Trophoblast cell (in vitro differentiated cells and primary cell): ENCODE measurements at regions not wholly inside any gene's neighbourhood (a gene's known extent, or its start where the extent isn't known, plus 50 kb on each side); places are given as distances from the start of the nearest gene placed in this dataset.

ENCODE experiments used
- DNase-seq, 2 donors: peaks; one replicate each; pipeline ENCODE4 v3.0.0-alpha.2; 2016
- H2AFZ ChIP-seq: 2 replicates; pipeline ENCODE4 v1.6.1; 2013; ENCODE audit warnings: low read length, moderate library complexity, mild to moderate bottlenecking; ENCODE audit not compliant: insufficient read depth, poor library complexity
- H2AK5ac ChIP-seq: 2 replicates; pipeline ENCODE4 v1.6.1; 2013; ENCODE audit warnings: mild to moderate bottlenecking, low read length
- H2BK120ac ChIP-seq: 2 replicates; pipeline ENCODE4 v1.6.1; 2013; ENCODE audit warnings: low read length, mild to moderate bottlenecking, moderate library complexity; ENCODE audit not compliant: insufficient read depth, poor library complexity
- H2BK12ac ChIP-seq: 2 replicates; pipeline ENCODE4 v1.6.1; 2013; ENCODE audit warnings: mild to moderate bottlenecking, low read length, moderate library complexity
- H2BK5ac ChIP-seq: 2 replicates; pipeline ENCODE4 v1.6.1; 2013; ENCODE audit warnings: low read length, low read depth, moderate library complexity, mild to moderate bottlenecking; ENCODE audit not compliant: poor library complexity
- H3K14ac ChIP-seq: 2 replicates; pipeline ENCODE4 v1.6.1; 2013; ENCODE audit warnings: mild to moderate bottlenecking, low read length
- H3K18ac ChIP-seq: 2 replicates; pipeline ENCODE4 v1.6.1; 2013; ENCODE audit warnings: mild to moderate bottlenecking, low read length
- H3K23ac ChIP-seq: 2 replicates; pipeline ENCODE4 v1.6.1; 2013; ENCODE audit warnings: low read length
- H3K27ac ChIP-seq: 2 replicates; pipeline ENCODE4 v1.5.1; 2013; ENCODE audit warnings: low read depth, mild to moderate bottlenecking, inconsistent platforms, low read length, moderate library complexity
- H3K27me3 ChIP-seq: 2 replicates; pipeline ENCODE4 v1.6.1; 2013; ENCODE audit warnings: inconsistent platforms, mild to moderate bottlenecking, low read length, moderate library complexity; ENCODE audit not compliant: insufficient read depth
- H3K36me3 ChIP-seq, 2 experiments: 1 replicate in 1 of 2; 2 replicates in 1 of 2; pipeline ENCODE4 v1.6.1; 2013; ENCODE audit warnings: low read length in 2 of 2, mild to moderate bottlenecking in 2 of 2, moderate library complexity in 1 of 2; ENCODE audit not compliant: insufficient read depth in 2 of 2, control insufficient read depth in 1 of 2
- H3K4ac ChIP-seq: 2 replicates; pipeline ENCODE4 v1.6.1; 2013; ENCODE audit warnings: low read depth, mild to moderate bottlenecking, low read length, moderate library complexity
- H3K4me1 ChIP-seq, 2 experiments: 1 replicate in 1 of 2; 2 replicates in 1 of 2; pipeline ENCODE4 v1.6.1; 2013; ENCODE audit warnings: low read length in 2 of 2, mild to moderate bottlenecking in 2 of 2, moderate library complexity in 1 of 2; ENCODE audit not compliant: insufficient read depth in 2 of 2, control insufficient read depth in 1 of 2
- H3K4me2 ChIP-seq: 2 replicates; pipeline ENCODE4 v1.6.1; 2013; ENCODE audit warnings: inconsistent platforms, mild to moderate bottlenecking, low read length, moderate library complexity
- H3K4me3 ChIP-seq: 2 replicates; pipeline ENCODE4 v1.5.1; 2013; ENCODE audit warnings: mild to moderate bottlenecking, low read depth, low read length, inconsistent platforms
- H3K79me1 ChIP-seq: one replicate; pipeline ENCODE4 v1.6.1; 2013; ENCODE audit warnings: low read length
- H3K79me2 ChIP-seq: 2 replicates; pipeline ENCODE4 v1.6.1; 2013; ENCODE audit warnings: low read length, mild to moderate bottlenecking; ENCODE audit not compliant: control insufficient read depth, insufficient read depth, poor library complexity
- H3K9ac ChIP-seq: 2 replicates; pipeline ENCODE4 v1.6.1; 2013; ENCODE audit warnings: mild to moderate bottlenecking, low read length
- H3K9me3 ChIP-seq: 2 replicates; pipeline ENCODE4 v1.6.1; 2013; ENCODE audit warnings: low read depth, mild to moderate bottlenecking, control low read depth, inconsistent platforms, low read length; ENCODE audit not compliant: insufficient read depth
- H4K12ac ChIP-seq: 2 replicates; pipeline ENCODE4 v1.6.1; 2013; ENCODE audit warnings: low read depth, mild to moderate bottlenecking, low read length, moderate library complexity
- H4K8ac ChIP-seq: 2 replicates; pipeline ENCODE4 v1.6.1; 2013; ENCODE audit warnings: low read depth, mild to moderate bottlenecking, low read length, moderate library complexity
- H4K91ac ChIP-seq: one replicate; pipeline ENCODE4 v1.6.1; 2013; ENCODE audit warnings: low read depth, mild to moderate bottlenecking, low read length, moderate library complexity
- WGBS: extraction: QIAGEN DNeasy Blood & Tissue Kit; methylation state at CpG from one replicate; pipeline ENCODE4 v1.1.7; 2013; ENCODE audit warnings: missing lambda C conversion rate; ENCODE audit not compliant: insufficient read length, insufficient coverage; ENCODE audit errors: extremely low coverage; 5-methylcytosine and 5-hydroxymethylcytosine counted together

DNA sequence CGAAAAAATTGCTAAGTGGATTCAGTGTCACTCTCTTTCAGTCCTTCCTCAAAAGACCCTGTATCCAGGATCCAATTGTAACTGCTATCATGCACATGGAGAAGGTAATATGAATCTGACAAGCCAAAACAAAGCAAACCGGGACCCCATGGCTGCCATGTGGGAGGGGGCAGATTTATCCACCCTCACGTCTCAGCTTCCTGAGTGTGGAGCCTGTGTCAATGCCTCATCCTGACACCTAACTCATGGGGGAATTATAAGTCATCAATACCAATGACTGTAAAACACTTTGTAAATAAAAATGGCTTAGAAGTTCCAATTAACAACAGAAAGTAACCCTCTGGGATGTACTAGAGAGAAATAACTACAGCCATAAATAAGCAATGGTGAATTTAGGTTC, 174.1 kb upstream of the MCHR2 start:
- no peaks in the 10 kb centered on the region for H3K79me2 ChIP-seq
- no peak overlapping the region for H2AK5ac ChIP-seq
- H2BK120ac ChIP-seq: no peak overlapping the region
- H2AFZ ChIP-seq: no peak overlapping the region
- H4K12ac ChIP-seq: no peak overlapping the region
- H2BK12ac ChIP-seq: no peak overlapping the region
- H3K14ac ChIP-seq: no peak overlapping the region
- H3K36me3 ChIP-seq: no peaks in the 10 kb centered on the region
- no CpG with 5 or more reads among the region's 3 CpGs for WGBS
- no peaks in the 10 kb centered on the region for H3K27me3 ChIP-seq
- no peak overlapping the region for H3K27ac ChIP-seq
- H3K4me2 ChIP-seq: no peak overlapping the region
- H3K4me3 ChIP-seq: no peak overlapping the region
- H2BK5ac ChIP-seq: no peak overlapping the region
- H4K91ac ChIP-seq: no peak overlapping the region
- H3K4ac ChIP-seq: no peak overlapping the region
- no peaks in the 10 kb centered on the region for H3K79me1 ChIP-seq
- H3K9me3 ChIP-seq: no peaks in the 10 kb centered on the region
- H3K9ac ChIP-seq: no peak overlapping the region
- H3K4me1 ChIP-seq: no peaks in the 10 kb centered on the region
- H3K23ac ChIP-seq: no peak overlapping the region
- no peak overlapping the region for H4K8ac ChIP-seq
- DNase-seq: no peak
- no peak overlapping the region for H3K18ac ChIP-seq

- H3K4me2 ChIP-seq: no peak overlapping the region
- H3K9me3 ChIP-seq: no peaks in the 10 kb centered on the region
- no peak overlapping the region for H2BK12ac ChIP-seq
- no CpG with 5 or more reads among the region's 4 CpGs for WGBS
- H4K12ac ChIP-seq: no peak overlapping the region
- H4K8ac ChIP-seq: no peak overlapping the region
- no peaks in the 10 kb centered on the region for H3K4me1 ChIP-seq
- H3K36me3 ChIP-seq: no peaks in the 10 kb centered on the region
- no peak overlapping the region for H2AK5ac ChIP-seq
- no peak overlapping the region for H4K91ac ChIP-seq
- H3K23ac ChIP-seq: no peak overlapping the region
- H3K4ac ChIP-seq: no peak overlapping the region
- H2AFZ ChIP-seq: no peak overlapping the region
- H3K18ac ChIP-seq: no peak overlapping the region
- H3K27ac ChIP-seq: no peak overlapping the region
- H3K4me3 ChIP-seq: no peak overlapping the region
- H3K14ac ChIP-seq: no peak overlapping the region
- H2BK120ac ChIP-seq: no peak overlapping the region
- DNase-seq: no peak
- no peak overlapping the region for H2BK5ac ChIP-seq
- H3K79me2 ChIP-seq: no peaks in the 10 kb centered on the region
- no peaks in the 10 kb centered on the region for H3K79me1 ChIP-seq
- H3K9ac ChIP-seq: no peak overlapping the region
- no peaks in the 10 kb centered on the region for H3K27me3 ChIP-seq
These were observed 173.6 kb upstream of the MCHR2 start for GRCh38 chr6:100167585-100167984.

DNA sequence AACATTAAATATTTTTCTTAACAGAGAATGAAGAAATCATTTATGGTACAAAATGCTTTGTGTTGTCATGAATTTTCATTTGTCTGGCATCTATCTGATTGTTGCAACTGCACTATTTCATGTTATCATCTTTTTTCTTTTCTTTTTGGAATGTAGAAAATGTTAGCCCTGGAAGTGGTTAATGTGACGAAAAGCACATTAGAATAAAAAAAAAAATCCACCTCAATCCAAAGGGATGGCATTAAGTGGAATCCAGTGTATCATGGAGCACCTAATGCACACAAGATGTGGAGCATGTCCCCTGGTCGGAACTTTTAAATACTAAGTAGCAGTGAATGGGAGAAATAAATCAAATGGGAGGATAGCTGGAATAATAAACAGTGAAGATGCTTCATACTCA, 172.9 kb upstream of the MCHR2 start:
- Histone ChIP-seq H3K4me2 (no peak overlapping the region), H2BK5ac (no peak overlapping the region), H2BK12ac (no peak overlapping the region), H3K27me3 (no peaks in the 10 kb centered on the region), H2AFZ (no peak overlapping the region), H3K79me1 (no peaks in the 10 kb centered on the region), H3K9ac (no peak overlapping the region), H4K8ac (no peak overlapping the region), H4K91ac (no peak overlapping the region), H3K18ac (no peak overlapping the region), H3K14ac (no peak overlapping the region), H4K12ac (no peak overlapping the region), H3K79me2 (no peaks in the 10 kb centered on the region), H3K4me1 (no peaks in the 10 kb centered on the region), H3K4me3 (no peak overlapping the region), H3K23ac (no peak overlapping the region), H2BK120ac (no peak overlapping the region), H3K4ac (no peak overlapping the region), H3K36me3 (no peaks in the 10 kb centered on the region), H2AK5ac (no peak overlapping the region), H3K27ac (no peak overlapping the region), H3K9me3 (no peaks in the 10 kb centered on the region)
- WGBS: no CpG with 5 or more reads among the region's 2 CpGs
- DNase-seq: no peak

DNA sequence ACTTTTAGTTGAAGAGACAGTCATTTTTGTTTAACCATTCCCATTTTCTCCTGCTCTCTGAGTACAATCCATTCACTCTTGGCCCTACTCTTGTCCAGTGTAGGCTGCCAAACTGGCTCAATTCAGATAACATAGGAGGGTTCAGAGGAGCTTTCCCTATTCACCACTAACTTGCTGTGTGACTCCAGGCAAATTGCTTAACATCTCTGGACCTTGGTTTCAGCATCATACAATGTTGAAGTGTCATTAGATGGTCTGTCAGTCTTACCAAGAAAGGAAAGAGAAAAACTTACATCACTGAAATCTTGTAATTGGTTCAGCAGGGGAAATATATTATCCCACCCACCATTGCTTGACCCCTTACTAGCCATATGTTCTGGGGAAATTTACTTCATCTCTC, 171.4 kb upstream of the MCHR2 start:
- H2BK5ac ChIP-seq: no peak overlapping the region
- no peaks in the 10 kb centered on the region for H3K79me1 ChIP-seq
- H3K36me3 ChIP-seq: no peaks in the 10 kb centered on the region
- H3K4me3 ChIP-seq: no peak overlapping the region
- H3K4ac ChIP-seq: no peak overlapping the region
- no peaks in the 10 kb centered on the region for H3K27me3 ChIP-seq
- no peaks in the 10 kb centered on the region for H3K9me3 ChIP-seq
- H3K23ac ChIP-seq: no peak overlapping the region
- H3K27ac ChIP-seq: no peak overlapping the region
- no peak overlapping the region for H3K9ac ChIP-seq
- no peak overlapping the region for H4K12ac ChIP-seq
- no peak overlapping the region for H2BK12ac ChIP-seq
- H3K4me1 ChIP-seq: no peaks in the 10 kb centered on the region
- no peak for DNase-seq
- H3K4me2 ChIP-seq: no peak overlapping the region
- H4K8ac ChIP-seq: no peak overlapping the region
- H4K91ac ChIP-seq: no peak overlapping the region
- no peak overlapping the region for H2AK5ac ChIP-seq
- H2BK120ac ChIP-seq: no peak overlapping the region
- no peak overlapping the region for H3K18ac ChIP-seq
- H2AFZ ChIP-seq: no peak overlapping the region
- H3K14ac ChIP-seq: no peak overlapping the region
- no peaks in the 10 kb centered on the region for H3K79me2 ChIP-seq

DNA sequence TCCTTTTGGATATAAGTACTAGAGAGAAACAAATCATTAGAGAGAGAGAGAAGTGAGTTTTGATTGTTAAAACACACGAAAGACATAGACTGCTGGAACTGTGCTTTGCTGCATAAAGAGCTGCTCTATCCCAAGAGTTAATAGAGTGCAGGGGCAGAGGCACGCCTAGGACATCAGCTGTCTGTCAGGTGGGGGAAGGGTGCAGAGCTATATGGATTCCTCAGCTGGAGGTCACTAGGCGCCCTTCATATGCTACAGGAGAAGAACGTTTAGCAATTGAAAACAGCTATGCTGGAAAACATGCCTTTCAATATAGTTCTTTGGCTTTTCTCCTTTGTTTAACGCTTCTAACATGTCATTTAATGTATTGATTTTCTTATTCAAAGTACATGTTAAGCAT, 169.0 kb upstream of the MCHR2 start:
- no CpG with 5 or more reads among the region's 5 CpGs for WGBS
- Histone ChIP-seq H3K4ac (no peak overlapping the region), H4K8ac (no peak overlapping the region), H4K12ac (no peak overlapping the region), H2BK12ac (no peak overlapping the region), H3K14ac (no peak overlapping the region), H3K9me3 (no peaks in the 10 kb centered on the region), H3K18ac (no peak overlapping the region), H3K36me3 (no peaks in the 10 kb centered on the region), H2BK5ac (no peak overlapping the region), H3K27ac (no peak overlapping the region), H3K4me3 (no peak overlapping the region), H4K91ac (no peak overlapping the region), H3K27me3 (no peaks in the 10 kb centered on the region), H3K4me2 (no peak overlapping the region), H2AFZ (no peak overlapping the region), H2AK5ac (no peak overlapping the region), H3K4me1 (no peaks in the 10 kb centered on the region), H2BK120ac (no peak overlapping the region), H3K9ac (no peak overlapping the region), H3K23ac (no peak overlapping the region), H3K79me2 (no peaks in the 10 kb centered on the region), H3K79me1 (no peaks in the 10 kb centered on the region)
- DNase-seq: no peak
